Activated CD4-positive, CD25-positive, alpha-beta regulatory T cell (primary cell): ENCODE measurements at regions not wholly inside any gene's neighbourhood (a gene's known extent, or its start where the extent isn't known, plus 50 kb on each side); places are given as distances from the start of the nearest gene placed in this dataset.

Experiments used
- DNase-seq, 4 experiments: peaks; one replicate each; lab custom pipeline; 2025; lab: John Stamatoyannopoulos, UW

DNA sequence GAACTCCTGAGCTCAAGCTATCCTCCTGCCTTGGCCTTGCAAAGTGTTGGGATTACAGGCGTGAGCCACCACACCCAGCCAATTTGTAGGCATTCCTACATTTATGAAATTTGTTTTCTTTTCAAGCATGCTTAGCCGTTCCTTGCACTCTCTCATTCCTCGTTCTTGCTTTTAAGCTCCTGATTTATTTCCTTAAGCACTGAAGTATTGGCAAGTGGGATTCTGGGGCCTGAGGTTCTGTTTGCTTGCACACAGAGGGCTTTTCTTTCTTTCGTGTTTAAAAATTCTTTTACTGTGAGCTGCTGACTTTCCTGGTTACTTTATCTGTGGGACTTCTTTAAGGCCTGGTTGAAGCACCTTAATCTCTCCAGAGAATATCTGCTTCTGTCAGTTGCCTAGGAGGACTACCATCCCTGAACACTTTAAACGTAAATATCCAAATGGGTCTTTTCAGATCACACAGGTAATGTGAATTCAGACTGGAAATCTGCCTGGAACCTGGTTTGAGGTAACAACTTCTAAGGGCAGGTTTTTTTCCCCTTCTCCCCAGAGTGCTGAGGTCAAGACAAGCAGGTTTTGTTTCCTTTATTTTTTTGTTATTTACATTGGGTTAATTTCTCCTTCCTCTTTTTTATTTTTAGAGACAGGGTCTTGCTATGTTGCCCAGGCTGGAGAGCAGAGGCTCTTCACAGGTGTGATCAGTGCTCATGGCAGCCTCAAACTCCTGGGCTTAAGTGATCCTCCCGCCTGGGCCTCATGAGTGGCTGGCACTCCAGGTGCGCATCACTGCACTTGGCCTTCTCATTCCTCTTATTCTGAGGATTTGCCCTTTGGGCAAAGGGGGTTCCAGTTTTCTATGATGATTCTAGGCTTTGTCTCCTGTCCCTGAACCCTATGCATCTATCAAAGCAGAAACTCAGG is 102.9 kb downstream of the PFKFB3 start:
- no peak for DNase-seq

- no peak for DNase-seq
These were observed 104.2 kb downstream of the PFKFB3 start for GRCh38 chr10:6306917-6307316.

- no peak for DNase-seq
These were observed 107.1 kb downstream of the PFKFB3 start for GRCh38 chr10:6309816-6310215.

DNA sequence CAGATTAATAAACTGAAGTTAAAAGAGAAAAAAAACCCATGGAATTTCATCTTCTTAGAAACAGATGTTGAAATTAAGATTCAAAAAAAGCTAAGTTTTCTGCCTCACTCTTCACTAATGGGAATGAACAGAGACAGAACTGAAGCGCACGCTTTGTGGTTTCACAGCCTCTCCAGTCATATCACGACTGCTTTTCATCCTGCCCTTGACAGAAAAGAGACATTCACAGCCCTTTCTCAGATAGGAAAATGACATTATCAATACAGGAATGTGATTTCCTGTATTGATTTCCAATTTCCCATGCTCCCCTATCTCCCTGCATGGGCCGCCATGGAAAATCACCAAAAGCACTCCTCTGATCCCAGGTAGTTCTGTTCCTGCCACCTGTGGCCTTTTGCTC is 108.2 kb downstream of the PFKFB3 start:
- no peak for DNase-seq

- DNase-seq: no peak
These were observed 109.1 kb downstream of the PFKFB3 start for GRCh38 chr10:6311700-6312330.

DNA sequence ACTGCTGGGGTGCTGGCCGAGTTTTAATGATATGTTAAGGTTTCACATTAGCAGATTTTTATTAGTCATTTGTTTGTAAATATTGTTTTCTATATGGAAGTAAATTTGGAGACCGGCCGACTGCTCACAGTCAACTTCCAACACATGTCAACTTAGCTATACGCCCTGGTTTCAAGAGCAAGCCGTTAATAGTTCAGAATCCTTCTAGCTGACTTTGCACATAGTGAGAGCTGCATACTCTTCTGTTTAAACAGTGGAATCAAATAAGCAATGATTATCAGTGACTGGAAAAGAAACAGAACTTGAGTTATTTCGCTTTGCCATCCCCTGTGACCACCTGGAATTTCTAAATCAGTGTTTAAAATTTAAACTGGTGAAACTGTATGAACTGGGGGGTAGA is 109.9 kb downstream of the PFKFB3 start:
- DNase-seq: no peak

DNA sequence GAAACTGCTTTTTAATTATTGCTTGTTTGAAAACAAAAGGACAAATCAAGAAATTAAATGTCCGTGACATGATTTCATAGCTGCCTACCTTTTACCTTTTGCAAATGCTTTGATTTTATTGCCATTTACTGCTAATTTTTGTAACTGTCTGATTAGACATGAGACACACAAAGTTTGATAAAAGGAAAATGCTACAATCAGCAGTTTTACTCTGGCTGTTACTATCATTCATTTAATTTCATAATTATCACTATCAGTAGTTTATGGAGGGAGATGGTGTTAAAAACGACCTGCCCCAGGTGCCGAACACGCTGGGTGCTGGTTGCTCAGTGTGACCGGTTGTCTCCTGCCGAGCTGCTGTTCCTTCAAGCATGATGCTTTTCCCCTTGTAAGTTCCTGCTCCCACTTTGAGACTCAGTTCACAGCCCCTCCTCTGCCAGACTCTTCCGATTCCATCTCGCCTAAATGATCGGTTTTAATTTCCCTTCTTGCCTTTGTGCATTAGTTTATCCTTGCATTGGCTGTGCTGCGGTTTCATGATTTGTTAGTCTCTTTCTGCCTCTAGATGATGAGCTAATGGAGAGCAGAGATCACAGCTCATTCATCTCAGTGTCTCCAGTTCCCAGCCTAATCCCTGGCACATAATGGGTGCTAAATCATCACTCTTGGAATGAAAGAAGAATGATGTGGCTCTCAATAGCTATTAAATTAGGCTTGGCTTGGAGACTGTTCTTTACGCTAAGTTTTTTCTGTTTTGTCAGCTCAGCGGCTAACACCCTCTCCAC is 110.6 kb downstream of the PFKFB3 start:
- DNase-seq: no peak

- DNase-seq: no peak
These were observed 112.0 kb downstream of the PFKFB3 start for GRCh38 chr10:6314620-6315205.

DNA sequence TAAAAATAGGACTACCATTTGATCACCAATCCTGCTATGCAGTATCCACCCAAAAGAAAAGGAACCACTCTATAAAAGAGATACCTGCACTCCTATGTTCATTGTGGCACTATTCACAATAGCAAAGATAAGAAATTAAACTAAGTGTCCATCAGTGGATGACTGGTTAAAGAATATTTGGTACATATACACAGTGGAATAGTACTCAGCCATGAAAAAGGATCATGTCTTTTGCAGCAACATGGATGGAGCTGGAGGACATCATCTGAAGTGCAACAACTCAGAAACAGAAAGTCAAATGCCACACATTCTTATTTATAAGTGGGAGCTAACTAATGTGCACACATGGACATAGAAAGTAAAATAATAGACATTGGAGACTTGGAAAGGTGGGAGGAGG is 116.4 kb downstream of the PFKFB3 start:
- DNase-seq: no peak

DNA sequence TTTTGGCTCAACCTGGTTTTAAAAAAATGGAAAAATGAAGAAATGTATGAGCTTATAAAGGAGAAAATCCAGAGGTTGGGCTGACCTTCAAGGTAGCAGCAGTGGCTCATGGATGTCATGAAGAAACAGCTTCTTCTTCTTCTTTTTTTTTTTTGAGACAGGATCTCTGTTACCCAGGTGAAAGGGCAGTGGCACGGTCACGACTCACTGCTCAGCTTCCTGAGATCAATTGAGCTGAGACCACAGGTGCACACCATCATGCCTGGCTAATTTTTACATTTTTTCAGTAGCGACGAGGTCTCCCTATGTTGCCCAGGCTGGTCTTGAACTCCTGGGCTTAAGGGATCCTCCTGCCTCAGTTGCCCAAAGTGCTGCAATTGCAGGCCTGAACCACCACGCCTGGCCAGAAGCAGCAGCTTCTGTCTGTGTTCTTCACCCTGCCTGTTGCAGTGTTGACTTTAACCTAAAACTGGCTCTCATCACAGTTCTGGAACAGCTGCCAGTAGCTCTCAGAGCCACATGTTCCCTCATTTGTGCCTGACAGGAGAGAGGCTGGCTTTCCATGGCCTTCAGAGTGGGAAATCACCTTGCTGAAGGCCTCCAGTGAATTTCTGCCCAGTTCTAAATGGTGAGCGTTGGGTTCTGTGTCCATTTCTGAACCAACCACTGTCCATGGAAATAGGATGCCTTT is 117.7 kb downstream of the PFKFB3 start:
- DNase-seq: no peak

DNA sequence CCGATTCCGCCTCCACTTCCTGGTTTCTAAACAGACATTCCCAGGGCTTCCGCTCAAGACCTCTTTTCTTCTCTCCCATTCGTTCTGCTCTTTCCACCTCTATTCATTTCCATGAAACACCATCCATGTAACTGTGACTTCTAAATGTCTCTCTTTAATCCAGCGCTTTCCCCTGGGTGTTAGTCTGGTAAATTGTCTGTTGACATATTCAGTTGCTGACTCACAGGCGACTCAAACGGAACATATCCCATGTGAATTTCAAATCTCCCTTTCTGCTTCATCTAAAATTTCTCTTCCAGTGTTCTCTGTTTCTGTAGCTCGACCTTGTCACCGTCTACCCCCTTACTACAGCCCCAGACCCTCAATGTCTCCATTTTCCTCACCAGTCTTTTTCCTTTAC is 119.1 kb downstream of the PFKFB3 start:
- no peak for DNase-seq

GRCh38 chr10:6322805-6323204 is 120.1 kb downstream of the PFKFB3 start:
- DNase-seq: no peak

GRCh38 chr10:6327961-6328698 is 125.4 kb downstream of the PFKFB3 start:
- no peak for DNase-seq

DNA sequence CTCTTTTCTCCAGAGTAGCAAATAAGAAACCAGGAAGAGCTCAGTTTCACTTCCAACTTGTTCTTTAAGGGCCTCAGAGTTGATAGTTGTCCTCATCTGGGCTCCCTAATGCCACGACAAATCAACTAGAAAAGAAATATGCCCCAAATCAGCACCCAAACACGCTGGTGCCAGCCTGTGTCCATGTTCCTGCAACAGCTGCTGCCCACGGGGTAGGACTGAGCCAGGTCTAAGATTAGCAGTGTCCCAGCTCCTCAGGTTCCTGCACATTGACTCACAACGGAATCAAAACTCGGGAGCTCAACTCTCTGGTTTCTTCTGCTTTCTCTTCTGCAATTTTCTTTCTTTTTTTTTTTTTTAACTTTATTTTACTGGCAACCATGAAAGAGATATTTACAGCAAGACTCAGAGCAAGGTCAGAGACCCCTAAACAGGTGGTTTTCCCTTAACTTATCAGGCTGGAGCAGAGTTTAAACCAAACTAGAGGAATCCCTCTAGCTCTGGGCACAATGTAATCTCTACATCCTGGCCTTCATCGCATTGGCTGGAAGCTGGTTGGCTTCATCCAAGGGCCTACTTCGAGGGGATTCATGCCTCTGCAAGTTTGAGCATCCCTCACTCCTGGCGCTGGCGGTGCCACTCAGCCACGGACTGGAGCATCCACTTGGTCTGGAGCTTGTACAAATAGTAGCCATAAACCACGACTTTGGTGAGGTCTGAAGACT is 126.1 kb downstream of the PFKFB3 start:
- DNase-seq: no peak

DNA sequence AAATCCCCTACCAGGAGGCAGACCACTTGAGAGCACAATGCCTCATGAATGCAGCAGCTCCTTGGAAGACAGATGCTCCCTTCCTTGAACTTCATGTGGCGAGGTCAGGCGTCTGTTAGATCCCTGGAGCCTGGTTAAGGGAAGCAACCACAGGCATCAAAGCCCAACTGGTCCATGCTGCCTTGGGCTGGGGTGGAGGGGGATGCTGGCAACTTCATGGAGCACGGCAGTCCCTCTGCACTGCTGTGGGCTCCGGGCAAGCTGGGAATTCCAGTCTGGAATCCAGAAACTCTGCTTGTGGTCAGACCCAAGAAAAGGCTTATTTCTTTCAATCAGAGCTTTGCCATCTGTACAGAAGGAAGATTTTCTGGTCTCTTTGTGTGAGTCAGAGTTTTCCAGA is 130.4 kb downstream of the PFKFB3 start:
- DNase-seq: no peak

- DNase-seq: no peak
These were observed 131.2 kb downstream of the PFKFB3 start for GRCh38 chr10:6333973-6334372.

DNA sequence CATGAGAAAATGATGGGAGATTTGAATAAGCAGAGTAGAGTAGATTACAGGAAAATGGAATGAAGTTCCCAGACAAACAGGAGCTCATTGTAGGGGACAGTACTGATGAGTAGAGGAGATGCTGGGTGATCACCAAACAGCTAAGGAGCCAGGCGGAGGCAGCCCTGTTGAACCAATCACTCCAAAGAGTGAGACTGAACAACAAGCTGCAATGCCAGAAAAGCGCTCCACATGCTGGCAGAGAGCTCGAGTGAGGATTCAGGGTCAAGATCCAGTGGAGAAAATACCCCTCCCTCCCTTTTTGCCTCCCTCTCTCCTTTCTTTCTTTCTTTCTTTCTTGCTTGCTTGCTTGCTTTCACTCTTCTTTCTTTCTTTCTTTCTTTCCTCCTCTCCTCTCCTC is 133.3 kb downstream of the PFKFB3 start:
- DNase-seq: no peak

DNA sequence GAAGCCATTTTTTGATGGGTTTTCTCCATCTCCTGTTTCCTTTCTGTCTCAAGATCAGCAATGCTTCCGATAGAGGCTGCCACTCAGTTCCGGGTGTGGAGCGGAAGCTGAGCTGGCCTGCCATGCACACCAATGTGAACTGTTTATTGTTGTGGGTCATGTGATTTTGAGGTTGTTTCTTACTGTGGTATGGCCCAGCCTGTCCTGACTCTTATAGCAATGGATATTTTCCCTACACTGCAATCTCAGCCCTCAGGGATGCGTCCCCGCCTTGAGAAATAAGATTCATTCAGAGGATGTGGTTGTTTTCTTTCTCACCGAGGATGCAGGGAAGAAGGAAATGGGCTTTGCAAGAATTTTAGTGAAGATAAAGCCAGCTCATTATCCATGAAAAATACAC is 134.7 kb downstream of the PFKFB3 start:
- DNase-seq: no peak

- DNase-seq: no peak
These were observed 135.6 kb downstream of the PFKFB3 start for GRCh38 chr10:6338361-6338760.

- no peak for DNase-seq
These were observed 137.2 kb downstream of the PFKFB3 start for GRCh38 chr10:6339891-6340290.
